ENCODE measurements at regions not wholly inside any gene's neighbourhood (a gene's known extent, or its start where the extent isn't known, plus 50 kb on each side); places are given as distances from the start of the nearest gene placed in this dataset.

DNA sequence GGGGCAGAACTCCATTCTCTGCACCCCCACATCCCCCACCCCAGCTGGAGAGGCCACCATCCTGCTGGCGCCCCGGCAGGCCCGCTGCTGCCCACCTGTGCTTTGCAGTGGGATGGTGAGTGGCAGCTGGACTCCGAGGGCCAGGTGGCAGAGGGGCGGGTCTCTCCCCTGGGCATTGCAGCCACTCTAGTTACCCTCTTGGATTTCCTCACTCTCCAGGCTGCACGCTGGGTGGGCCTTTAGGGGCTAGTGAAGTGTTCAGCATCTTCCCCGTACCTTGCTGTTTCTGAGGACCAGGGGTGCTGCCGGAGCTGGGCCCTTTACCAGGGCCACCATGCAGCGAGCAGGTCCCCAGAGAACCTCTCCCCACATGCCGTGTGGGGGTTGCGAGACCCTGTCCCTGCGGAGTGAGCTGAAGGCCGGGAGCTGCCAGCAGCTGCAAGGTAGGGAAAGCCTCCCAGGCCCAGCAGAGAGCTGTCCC lies 88.4 kb upstream of the SH3PXD2B start:
- DNase-seq = peak; percentile 9
- TF ChIP-seq, protein P1, sequence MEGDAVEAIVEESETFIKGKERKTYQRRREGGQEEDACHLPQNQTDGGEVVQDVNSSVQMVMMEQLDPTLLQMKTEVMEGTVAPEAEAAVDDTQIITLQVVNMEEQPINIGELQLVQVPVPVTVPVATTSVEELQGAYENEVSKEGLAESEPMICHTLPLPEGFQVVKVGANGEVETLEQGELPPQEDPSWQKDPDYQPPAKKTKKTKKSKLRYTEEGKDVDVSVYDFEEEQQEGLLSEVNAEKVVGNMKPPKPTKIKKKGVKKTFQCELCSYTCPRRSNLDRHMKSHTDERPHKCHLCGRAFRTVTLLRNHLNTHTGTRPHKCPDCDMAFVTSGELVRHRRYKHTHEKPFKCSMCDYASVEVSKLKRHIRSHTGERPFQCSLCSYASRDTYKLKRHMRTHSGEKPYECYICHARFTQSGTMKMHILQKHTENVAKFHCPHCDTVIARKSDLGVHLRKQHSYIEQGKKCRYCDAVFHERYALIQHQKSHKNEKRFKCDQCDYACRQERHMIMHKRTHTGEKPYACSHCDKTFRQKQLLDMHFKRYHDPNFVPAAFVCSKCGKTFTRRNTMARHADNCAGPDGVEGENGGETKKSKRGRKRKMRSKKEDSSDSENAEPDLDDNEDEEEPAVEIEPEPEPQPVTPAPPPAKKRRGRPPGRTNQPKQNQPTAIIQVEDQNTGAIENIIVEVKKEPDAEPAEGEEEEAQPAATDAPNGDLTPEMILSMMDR (IDR thresholded peaks at IDR 0.05) = no peak
- intact Hi-C loops (cut with DNase I) = no loop called here

DNA sequence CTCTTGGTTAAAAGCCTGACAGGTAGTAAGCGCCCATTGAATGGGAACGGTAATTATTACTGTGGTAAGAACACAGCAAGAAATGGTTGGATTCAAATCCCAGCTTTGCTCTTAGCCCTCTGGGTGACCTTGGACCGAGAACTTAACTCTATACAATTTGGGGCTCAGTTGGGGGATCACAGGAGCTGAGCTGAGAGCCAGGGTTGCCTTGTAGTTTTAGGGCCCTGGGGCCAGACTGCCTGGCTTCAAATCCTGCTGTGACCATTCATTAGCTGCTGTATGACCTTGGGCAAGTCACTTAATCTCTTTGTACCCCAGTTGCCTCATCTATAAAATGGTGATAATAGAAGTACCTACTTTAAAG lies 87.4 kb upstream of the SH3PXD2B start:
- H3K4me1 ChIP-seq = no peaks in the 10 kb centered on the region
- no peak overlapping the region for H3K9ac ChIP-seq (ENCODE audit: low read depth in 2 of 2, low read length in 2 of 2)
- TF ChIP-seq, protein P1 (IDR thresholded peaks at IDR 0.05) = no peak
- no peak overlapping the region for H3K4me3 ChIP-seq
- H3K27ac ChIP-seq = no peak overlapping the region
- H3K27me3 ChIP-seq = no peaks in the 10 kb centered on the region
- H3K9me3 ChIP-seq = no peaks in the 10 kb centered on the region
- intact Hi-C loops (cut with DNase I) = no loop called here
- no peak for DNase-seq
- H3K36me3 ChIP-seq = no peaks in the 10 kb centered on the region

More for the DNA sequence above, 88.4 kb upstream of the SH3PXD2B start:
- Histone ChIP-seq H3K9me3 (no peaks in the 10 kb centered on the region), H3K27ac (no peak overlapping the region), H3K4me3 (no peak overlapping the region), H3K9ac (ENCODE audit: low read depth in 2 of 2, low read length in 2 of 2) (no peak overlapping the region), H3K4me1 (no peaks in the 10 kb centered on the region), H3K36me3 (no peaks in the 10 kb centered on the region), H3K27me3 (no peaks in the 10 kb centered on the region)

DNA sequence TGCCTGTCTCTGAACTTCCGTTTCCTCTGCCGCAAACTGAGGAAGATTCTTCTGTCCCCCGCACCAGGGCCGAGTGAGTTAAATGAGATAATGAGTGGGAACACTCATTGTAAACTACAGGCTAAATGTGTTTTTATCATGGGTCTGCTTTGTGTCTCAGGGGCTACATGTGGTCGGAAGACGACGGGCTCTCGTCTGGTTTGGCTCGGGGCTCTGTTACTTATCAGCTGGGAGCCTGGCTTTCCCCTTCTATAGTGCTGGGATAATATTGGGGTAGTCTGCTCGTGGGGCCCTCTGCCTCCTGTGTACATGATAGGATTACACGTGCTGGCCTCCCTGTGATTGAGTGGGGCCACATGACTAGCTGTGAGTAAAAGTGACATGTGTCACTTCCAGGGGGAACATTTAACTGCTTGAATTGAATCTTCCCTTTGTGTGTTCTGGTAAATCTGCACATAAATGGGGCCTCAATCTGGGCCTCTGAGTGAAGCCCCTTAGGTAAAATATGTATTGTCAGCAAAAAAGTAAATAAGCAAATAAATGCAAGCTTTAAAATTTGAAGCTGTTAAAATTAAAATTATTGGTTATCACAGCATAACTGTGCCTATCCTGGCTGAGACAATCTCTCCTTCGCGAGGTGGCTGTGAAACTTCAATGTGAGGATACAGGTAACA lies 86.9 kb upstream of the SH3PXD2B start:
- DNase-seq = peak; percentile 11
- no peaks in the 10 kb centered on the region for H3K36me3 ChIP-seq
- intact Hi-C loops (cut with DNase I) = no loop called here
- no peaks in the 10 kb centered on the region for H3K9me3 ChIP-seq
- H3K27ac ChIP-seq = no peak overlapping the region
- no peaks in the 10 kb centered on the region for H3K4me1 ChIP-seq
- no peak overlapping the region for H3K9ac ChIP-seq (ENCODE audit: low read depth in 2 of 2, low read length in 2 of 2)
- H3K4me3 ChIP-seq = no peak overlapping the region
- no peaks in the 10 kb centered on the region for H3K27me3 ChIP-seq
- TF ChIP-seq, protein P1 (IDR thresholded peaks at IDR 0.05) = no peak

DNA sequence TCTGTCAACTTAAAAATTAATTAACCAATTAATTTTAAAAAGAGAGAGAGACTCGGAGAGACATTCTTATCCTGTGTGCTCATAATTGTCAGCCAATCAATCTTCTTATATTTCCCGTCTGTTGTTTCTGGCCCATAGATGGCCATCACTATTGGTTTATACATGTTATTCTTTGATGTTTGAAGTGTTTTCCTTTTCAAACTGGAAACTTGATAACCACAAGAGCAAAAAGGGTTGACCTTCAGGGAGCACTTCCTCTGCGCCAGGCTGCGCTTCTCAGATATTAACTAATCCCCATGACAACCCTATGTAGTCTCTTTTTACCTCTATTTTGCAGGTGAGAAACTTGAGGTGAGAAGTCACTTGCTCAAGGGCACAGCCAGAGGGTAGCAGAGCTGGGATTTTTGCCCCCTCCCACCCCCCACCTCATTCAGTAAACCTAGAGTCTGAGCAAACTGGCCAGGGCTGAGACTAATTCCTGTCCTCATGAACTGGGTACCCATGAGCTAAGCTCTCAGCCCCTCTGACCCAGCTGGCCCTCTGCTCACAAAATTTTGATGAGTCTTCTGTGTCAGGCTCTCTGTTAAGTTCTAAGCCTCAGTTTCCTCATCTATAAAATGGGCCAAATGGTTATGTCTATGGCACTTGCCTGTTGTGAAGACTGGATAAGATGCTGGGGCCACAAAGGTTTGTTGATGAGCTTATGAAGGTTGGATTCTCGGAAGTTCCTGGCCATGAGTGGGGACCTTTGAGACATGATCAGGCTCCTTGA lies 86.0 kb upstream of the SH3PXD2B start:
- peak; percentile 4 for DNase-seq
- Histone ChIP-seq H3K4me3 (no peak overlapping the region), H3K9ac (ENCODE audit: low read depth in 2 of 2, low read length in 2 of 2) (no peak overlapping the region), H3K36me3 (no peaks in the 10 kb centered on the region), H3K27me3 (no peaks in the 10 kb centered on the region), H3K4me1 (no peaks in the 10 kb centered on the region), H3K27ac (no peak overlapping the region), H3K9me3 (no peaks in the 10 kb centered on the region)
- TF ChIP-seq, protein P1 (IDR thresholded peaks at IDR 0.05) = no peak
- intact Hi-C loops (cut with DNase I) = no loop called here

DNA sequence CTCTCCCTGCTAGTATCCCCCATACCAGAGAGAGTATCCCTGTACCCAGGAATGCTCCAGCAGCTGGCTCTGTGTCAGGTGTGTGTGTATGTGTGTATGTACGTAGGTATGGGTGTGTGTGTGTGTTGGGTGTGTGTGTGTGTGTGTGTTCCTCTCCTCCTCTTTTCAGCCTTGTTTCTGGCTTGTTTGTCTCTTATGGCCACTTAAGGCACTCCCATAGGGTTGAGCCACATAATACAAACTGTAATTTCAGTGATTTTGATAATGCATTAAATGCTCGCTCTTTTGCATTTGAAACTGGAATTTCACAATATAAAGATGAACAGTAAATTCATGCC lies 80.8 kb upstream of the SH3PXD2B start:
- TF ChIP-seq, protein P1 (IDR thresholded peaks at IDR 0.05) = no peak
- no peaks in the 10 kb centered on the region for H3K36me3 ChIP-seq
- no peak overlapping the region for H3K27ac ChIP-seq
- H3K9ac ChIP-seq (ENCODE audit: low read depth in 2 of 2, low read length in 2 of 2) = no peak overlapping the region
- H3K27me3 ChIP-seq = no peaks in the 10 kb centered on the region
- no peak for DNase-seq
- no peak overlapping the region for H3K4me3 ChIP-seq
- no peaks in the 10 kb centered on the region for H3K4me1 ChIP-seq
- no peaks in the 10 kb centered on the region for H3K9me3 ChIP-seq
- intact Hi-C loops (cut with DNase I) = no loop called here
